ENCODE measurements at regions not wholly inside any gene's neighbourhood (a gene's known extent, or its start where the extent isn't known, plus 50 kb on each side); places are given as distances from the start of the nearest gene placed in this dataset.
"Not testable (repeated sequence)": the region's sequence is repeated elsewhere in the genome, so short reads cannot be mapped to it uniquely, and the experiment has no call there.

DNA sequence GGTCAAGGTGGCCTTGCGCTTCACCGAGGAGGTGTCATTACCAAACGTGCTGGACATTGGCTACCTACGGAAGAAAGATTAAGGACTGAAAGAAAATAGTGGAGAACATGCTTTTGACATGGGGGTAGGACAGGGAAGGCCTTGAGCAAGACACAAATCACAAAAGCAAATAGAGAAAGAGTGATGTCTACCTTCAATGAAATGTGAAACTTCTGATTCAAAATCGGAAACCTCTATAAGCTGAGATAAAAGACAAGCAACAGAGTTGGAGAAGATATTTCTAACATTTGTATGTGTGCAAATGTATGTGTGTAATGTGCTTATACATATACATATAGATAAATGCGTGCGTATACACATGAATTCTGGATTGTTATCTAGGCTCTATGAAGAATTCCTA, 89.5 kb upstream of the PLGLB2 start:
- TF ChIP-seq, protein P1, sequence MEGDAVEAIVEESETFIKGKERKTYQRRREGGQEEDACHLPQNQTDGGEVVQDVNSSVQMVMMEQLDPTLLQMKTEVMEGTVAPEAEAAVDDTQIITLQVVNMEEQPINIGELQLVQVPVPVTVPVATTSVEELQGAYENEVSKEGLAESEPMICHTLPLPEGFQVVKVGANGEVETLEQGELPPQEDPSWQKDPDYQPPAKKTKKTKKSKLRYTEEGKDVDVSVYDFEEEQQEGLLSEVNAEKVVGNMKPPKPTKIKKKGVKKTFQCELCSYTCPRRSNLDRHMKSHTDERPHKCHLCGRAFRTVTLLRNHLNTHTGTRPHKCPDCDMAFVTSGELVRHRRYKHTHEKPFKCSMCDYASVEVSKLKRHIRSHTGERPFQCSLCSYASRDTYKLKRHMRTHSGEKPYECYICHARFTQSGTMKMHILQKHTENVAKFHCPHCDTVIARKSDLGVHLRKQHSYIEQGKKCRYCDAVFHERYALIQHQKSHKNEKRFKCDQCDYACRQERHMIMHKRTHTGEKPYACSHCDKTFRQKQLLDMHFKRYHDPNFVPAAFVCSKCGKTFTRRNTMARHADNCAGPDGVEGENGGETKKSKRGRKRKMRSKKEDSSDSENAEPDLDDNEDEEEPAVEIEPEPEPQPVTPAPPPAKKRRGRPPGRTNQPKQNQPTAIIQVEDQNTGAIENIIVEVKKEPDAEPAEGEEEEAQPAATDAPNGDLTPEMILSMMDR (IDR thresholded peaks at IDR 0.05), result not testable (repeated sequence)
- TF ChIP-seq POLR2A, EP300 (IDR thresholded peaks at IDR 0.05): not testable (repeated sequence)
